ENCODE measurements at regions not wholly inside any gene's neighbourhood (a gene's known extent, or its start where the extent isn't known, plus 50 kb on each side); places are given as distances from the start of the nearest gene placed in this dataset.

DNA sequence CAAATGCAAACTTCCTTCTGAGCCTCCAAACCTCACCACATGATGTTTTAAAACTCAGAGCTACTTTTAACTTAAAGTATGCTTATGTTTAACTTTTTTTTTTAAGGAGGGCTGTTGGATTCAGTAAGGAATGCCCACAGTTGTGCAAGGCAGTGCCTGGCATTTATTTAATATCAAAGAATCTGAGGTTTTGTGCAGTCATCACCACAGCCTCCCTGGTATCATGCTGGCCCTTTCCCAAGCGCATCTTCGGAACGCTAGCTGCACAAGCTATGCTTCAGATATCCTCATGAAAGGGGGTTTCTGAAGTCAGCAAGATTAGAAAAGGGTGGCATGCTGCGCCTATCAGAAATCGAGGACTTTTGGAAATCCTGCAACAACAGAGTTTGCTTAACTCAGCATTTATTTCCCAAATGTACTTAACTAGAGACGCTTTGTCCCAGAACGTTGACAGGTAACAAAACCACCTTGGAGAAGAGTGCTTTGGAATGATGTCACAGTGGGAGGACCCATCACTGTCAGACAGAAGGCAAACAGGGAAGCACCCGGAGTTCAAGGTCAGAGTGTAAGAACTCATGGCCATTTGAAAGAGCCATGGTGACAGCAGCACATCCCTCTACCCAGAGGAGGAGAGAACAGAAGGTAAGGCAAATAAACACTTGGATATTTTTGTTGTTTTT is 120.2 kb upstream of the IGF1R start:
- intact Hi-C loops (cut with DNase I): no loop called here
- TF ChIP-seq POLR2A (IDR thresholded peaks at IDR 0.05): no peak
- no peak for TF ChIP-seq CTCF (IDR thresholded peaks at IDR 0.05)
- H3K9me3 ChIP-seq: no peaks in the 10 kb centered on the region
- no peak overlapping the region for H3K27ac ChIP-seq
- no peaks in the 10 kb centered on the region for H3K4me1 ChIP-seq
- no peaks in the 10 kb centered on the region for H3K36me3 ChIP-seq
- H3K27me3 ChIP-seq: no peaks in the 10 kb centered on the region
- no peak overlapping the region for H3K4me3 ChIP-seq
- WGBS, 2 donors: 48 to 84% methylated on average over 4 to 8 of the region's 8 CpGs
- DNase-seq: no peak

DNA sequence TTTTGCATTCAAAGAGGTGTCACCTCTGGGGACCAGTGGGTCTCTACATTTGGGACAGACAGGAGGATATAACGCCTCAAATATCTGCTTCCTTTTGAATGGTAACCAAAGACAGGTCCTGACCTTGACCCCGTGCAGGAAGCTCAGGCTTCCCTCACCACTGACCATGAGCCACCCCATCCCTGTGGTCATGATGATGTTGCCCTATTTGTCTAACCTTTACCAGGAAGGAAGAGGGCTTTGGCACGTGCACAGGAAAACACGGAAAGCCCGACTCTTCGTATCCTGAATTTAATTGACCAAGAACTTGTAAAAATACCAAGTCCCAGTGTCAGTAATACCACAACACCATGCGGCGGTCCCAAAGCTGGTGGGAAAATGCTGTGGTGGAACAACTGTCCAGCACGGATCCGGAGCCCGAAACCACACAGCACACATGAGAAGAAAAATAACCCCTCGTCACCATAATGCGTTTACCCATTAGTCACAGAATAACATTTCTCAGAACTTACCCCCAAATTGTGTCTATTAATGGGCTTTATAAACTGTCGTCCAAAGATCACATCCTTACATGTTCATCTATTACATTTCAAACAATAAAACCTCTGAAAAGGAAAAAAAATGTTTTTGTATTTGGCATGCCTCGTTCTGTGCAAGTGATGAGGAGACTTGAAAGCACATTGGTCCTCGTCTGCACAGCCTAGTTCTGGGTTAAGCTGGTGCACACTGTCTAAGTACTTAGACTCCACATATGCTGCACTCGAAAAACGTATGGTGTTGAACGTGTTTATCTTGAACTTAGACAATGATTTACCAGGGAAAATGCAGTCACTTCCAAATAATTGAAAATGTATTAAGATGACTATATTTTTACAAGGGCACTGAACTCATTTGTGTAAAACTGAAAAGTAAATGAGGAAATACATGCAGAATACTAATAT is 118.9 kb upstream of the IGF1R start:
- TF ChIP-seq POLR2A (IDR thresholded peaks at IDR 0.05): no peak
- no peak for TF ChIP-seq CTCF (IDR thresholded peaks at IDR 0.05)
- Histone ChIP-seq H3K4me3 (no peak overlapping the region), H3K36me3 (no peaks in the 10 kb centered on the region), H3K27me3 (no peaks in the 10 kb centered on the region), H3K4me1 (no peaks in the 10 kb centered on the region), H3K27ac (no peak overlapping the region), H3K9me3 (no peaks in the 10 kb centered on the region)
- no peak for DNase-seq
- intact Hi-C loops (cut with DNase I): no loop called here
- WGBS, 2 donors: 70 to 77% methylated on average over 19 of the region's 19 CpGs

- TF ChIP-seq POLR2A (IDR thresholded peaks at IDR 0.05) (no peak), CTCF (IDR thresholded peaks at IDR 0.05) (no peak)
- no peaks in the 10 kb centered on the region for H3K36me3 ChIP-seq
- no peaks in the 10 kb centered on the region for H3K27me3 ChIP-seq
- no peaks in the 10 kb centered on the region for H3K9me3 ChIP-seq
- no peak overlapping the region for H3K27ac ChIP-seq
- no peak for DNase-seq
- intact Hi-C loops (cut with DNase I): no loop called here
- H3K4me1 ChIP-seq: no peaks in the 10 kb centered on the region
- H3K4me3 ChIP-seq: no peak overlapping the region
- 47 to 51% methylated on average over 2 of the region's 2 CpGs for WGBS, 2 donors
Observed at GRCh38 chr15:98530570-98530969, 117.8 kb upstream of the IGF1R start.

GRCh38 chr15:98532063-98532462 is 116.3 kb upstream of the IGF1R start:
- Histone ChIP-seq H3K4me3 (no peak overlapping the region), H3K27ac (no peak overlapping the region), H3K9me3 (no peaks in the 10 kb centered on the region), H3K27me3 (no peaks in the 10 kb centered on the region), H3K4me1 (no peaks in the 10 kb centered on the region), H3K36me3 (no peaks in the 10 kb centered on the region)
- intact Hi-C loops (cut with DNase I): no loop called here
- WGBS, 2 donors: 80 to 85% methylated on average over 2 of the region's 2 CpGs
- DNase-seq: no peak
- TF ChIP-seq CTCF (IDR thresholded peaks at IDR 0.05) (no peak), POLR2A (IDR thresholded peaks at IDR 0.05) (no peak)

GRCh38 chr15:98536976-98537375 is 111.4 kb upstream of the IGF1R start:
- Histone ChIP-seq H3K27ac (no peak overlapping the region), H3K4me1 (no peaks in the 10 kb centered on the region), H3K9me3 (no peaks in the 10 kb centered on the region), H3K4me3 (no peak overlapping the region), H3K27me3 (peaks cover 0 to 16% (median 0%) of the 10 kb centered on the region in 4 donors), H3K36me3 (no peaks in the 10 kb centered on the region)
- WGBS, 2 donors: 69 to 86% methylated on average over 2 of the region's 2 CpGs
- no peak for DNase-seq
- TF ChIP-seq CTCF (IDR thresholded peaks at IDR 0.05): no peak
- TF ChIP-seq POLR2A (IDR thresholded peaks at IDR 0.05): no peak
- intact Hi-C loops (cut with DNase I): no loop called here

Data from esophagus squamous epithelium (tissue), 5 donors.